ENCODE measurements at regions not wholly inside any gene's neighbourhood (a gene's known extent, or its start where the extent isn't known, plus 50 kb on each side); places are given as distances from the start of the nearest gene placed in this dataset.

DNA sequence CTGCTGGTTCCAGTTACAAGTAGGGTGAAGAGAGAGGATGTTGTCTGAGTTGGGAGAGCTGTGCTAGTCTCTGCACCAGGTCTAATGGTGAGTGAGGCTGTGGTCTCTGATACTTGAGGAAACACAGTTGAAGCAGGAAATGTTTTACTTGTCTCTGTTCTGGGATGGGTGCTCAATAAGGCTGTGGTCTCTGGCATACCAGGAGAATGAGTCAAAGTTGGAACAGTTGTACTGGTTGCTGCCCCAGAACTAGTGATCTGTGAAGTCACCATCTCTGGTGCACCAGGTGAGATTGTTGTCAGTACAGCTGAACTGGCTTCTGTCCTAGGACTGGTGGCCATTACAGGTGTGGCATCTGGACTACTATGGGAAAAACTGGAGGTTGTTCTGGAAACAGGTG, 74.7 kb downstream of the MUC16 start:
- TF ChIP-seq, protein P1, sequence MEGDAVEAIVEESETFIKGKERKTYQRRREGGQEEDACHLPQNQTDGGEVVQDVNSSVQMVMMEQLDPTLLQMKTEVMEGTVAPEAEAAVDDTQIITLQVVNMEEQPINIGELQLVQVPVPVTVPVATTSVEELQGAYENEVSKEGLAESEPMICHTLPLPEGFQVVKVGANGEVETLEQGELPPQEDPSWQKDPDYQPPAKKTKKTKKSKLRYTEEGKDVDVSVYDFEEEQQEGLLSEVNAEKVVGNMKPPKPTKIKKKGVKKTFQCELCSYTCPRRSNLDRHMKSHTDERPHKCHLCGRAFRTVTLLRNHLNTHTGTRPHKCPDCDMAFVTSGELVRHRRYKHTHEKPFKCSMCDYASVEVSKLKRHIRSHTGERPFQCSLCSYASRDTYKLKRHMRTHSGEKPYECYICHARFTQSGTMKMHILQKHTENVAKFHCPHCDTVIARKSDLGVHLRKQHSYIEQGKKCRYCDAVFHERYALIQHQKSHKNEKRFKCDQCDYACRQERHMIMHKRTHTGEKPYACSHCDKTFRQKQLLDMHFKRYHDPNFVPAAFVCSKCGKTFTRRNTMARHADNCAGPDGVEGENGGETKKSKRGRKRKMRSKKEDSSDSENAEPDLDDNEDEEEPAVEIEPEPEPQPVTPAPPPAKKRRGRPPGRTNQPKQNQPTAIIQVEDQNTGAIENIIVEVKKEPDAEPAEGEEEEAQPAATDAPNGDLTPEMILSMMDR (conservative IDR thresholded peaks at IDR 0.05 in 1 of 2, IDR thresholded peaks at IDR 0.05 in 1 of 2; ENCODE audit: low read depth in 1 of 2, low read length in 2 of 2) = no peak
- TF ChIP-seq EZH2 (IDR thresholded peaks at IDR 0.05; ENCODE audit: low read length, missing control alignments) = no peak

Data from fibroblast of lung (primary cell).